ENCODE measurements at regions not wholly inside any gene's neighbourhood (a gene's known extent, or its start where the extent isn't known, plus 50 kb on each side); places are given as distances from the start of the nearest gene placed in this dataset.

- TF ChIP-seq YY1 (IDR thresholded peaks at IDR 0.05; ENCODE audit: extremely low read depth, insufficient replicate concordance, low read depth, low read length), result no peak
- TF ChIP-seq ZFX (IDR thresholded peaks at IDR 0.05), result no peak
- no peak for TF ChIP-seq MAX (IDR thresholded peaks at IDR 0.05)
These were observed 142.9 kb upstream of the SPACA7 start (continued) for GRCh38 chr13:112233256-112233655.

- TF ChIP-seq CTCF (IDR thresholded peaks at IDR 0.05 in 2 of 3, conservative IDR thresholded peaks at IDR 0.05 in 1 of 3; ENCODE audit: borderline replicate concordance in 1 of 3, insufficient read depth in 1 of 3, low read depth in 2 of 3, low read length in 2 of 3) (no peak), SIN3A (IDR thresholded peaks at IDR 0.05; ENCODE audit: low read depth) (no peak), POLR2A (IDR thresholded peaks at IDR 0.05; ENCODE audit: borderline replicate concordance, extremely low read depth, insufficient read depth, insufficient read length) (no peak), CEBPB (IDR thresholded peaks at IDR 0.05; ENCODE audit: low read depth) (no peak), SP1 (IDR thresholded peaks at IDR 0.05; ENCODE audit: low read depth) (no peak), ATF3 (IDR thresholded peaks at IDR 0.05) (no peak), ZBTB33 (IDR thresholded peaks at IDR 0.05; ENCODE audit: extremely low read depth, insufficient replicate concordance, low read length) (no peak), FOSL1 (IDR thresholded peaks at IDR 0.05; ENCODE audit: low read depth) (no peak), EGR1 (IDR thresholded peaks at IDR 0.05; ENCODE audit: low read depth) (no peak), EZH2phosphoT487 (IDR thresholded peaks at IDR 0.05; ENCODE audit: borderline replicate concordance) (no peak), MAX (IDR thresholded peaks at IDR 0.05) (no peak), REST (IDR thresholded peaks at IDR 0.05; ENCODE audit: low read depth) (no peak), JUND (IDR thresholded peaks at IDR 0.05) (no peak)
- Histone ChIP-seq H3K4me3 (replicated peaks in 1 of 2; ENCODE audit: low read depth in 1 of 2, low read length in 2 of 2) (no peak overlapping the region), H3K36me3 (ENCODE audit: control insufficient read depth in 1 of 2, insufficient read depth in 2 of 2, low read length in 2 of 2) (no peaks in the 10 kb centered on the region), H3K27me3 (ENCODE audit: insufficient read depth, low read length) (peaks cover 24% of the 10 kb centered on the region), H2AFZ (ENCODE audit: low read depth, low read length, poor library complexity, severe bottlenecking) (no peak overlapping the region), H3K9me3 (ENCODE audit: control insufficient read depth in 1 of 2, insufficient read depth in 1 of 2, low read depth in 1 of 2, low read length in 2 of 2) (no peaks in the 10 kb centered on the region), H3K27ac (ENCODE audit: low read depth, low read length) (no peak overlapping the region), H3K9me2 (ENCODE audit: insufficient read depth) (no peaks in the 10 kb centered on the region), H3K9ac (ENCODE audit: low read length) (no peak overlapping the region), H4K20me1 (ENCODE audit: insufficient read depth) (no peaks in the 10 kb centered on the region), H3K4me2 (ENCODE audit: low read length) (no peak overlapping the region), H3K79me2 (ENCODE audit: insufficient read depth, low read length) (no peaks in the 10 kb centered on the region), H3K4me1 (ENCODE audit: control insufficient read depth in 1 of 2, insufficient read depth in 2 of 2, low read length in 2 of 2) (no peaks in the 10 kb centered on the region)
- DNase-seq (ENCODE audit: low read depth, low spot score), result no peak
- no peak for ATAC-seq
- RAD21 ChIA-PET (ENCODE audit: low non-redundant PET in 1 of 2, low total read pairs in 2 of 2, uncharacterized antibody in 2 of 2, unreplicated experiment in 2 of 2), result no interaction called here
- CTCF ChIA-PET, result no interaction called here
- no TSS peak for BruUV-seq (replicated peaks)
- POLR2A ChIA-PET, result no interaction called here
- intact Hi-C loops (cut with micrococcal nuclease), result no loop called here
These were observed 142.4 kb upstream of the SPACA7 start for GRCh38 chr13:112233716-112234115.
